Calu3 (cell line): ENCODE measurements at regions not wholly inside any gene's neighbourhood (a gene's known extent, or its start where the extent isn't known, plus 50 kb on each side); places are given as distances from the start of the nearest gene placed in this dataset.

Source experiments
- BruUV-seq: library from RNA; stranded (reverse); fragments of 400-500 nt; replicated peaks from 2 replicates; lab custom pipeline; 2021; lab: Mats Ljungman, UMichigan
- CTCF ChIA-PET: fragments of 300-600 bp; sonication (Branson Sonifier 250); formaldehyde crosslinking; loops from one replicate; lab custom pipeline; 2022; ENCODE audit warnings: antibody characterized with exemption; lab: Charles Lee
- DNase-seq: peaks from one replicate; pipeline ENCODE4 v3.0.0; 2022
- H3K27ac Mint-ChIP-seq: one replicate; pipeline ENCODE4 v1.8.0; 2022; ENCODE audit warnings: mixed read lengths; ENCODE audit not compliant: unreplicated experiment
- H3K27me3 Mint-ChIP-seq: one replicate; pipeline ENCODE4 v1.8.0; 2022; ENCODE audit warnings: mixed read lengths; ENCODE audit not compliant: unreplicated experiment
- H3K36me3 Mint-ChIP-seq: one replicate; pipeline ENCODE4 v1.8.0; 2022; ENCODE audit warnings: mild to moderate bottlenecking, moderate library complexity, mixed read lengths; ENCODE audit not compliant: insufficient read depth, unreplicated experiment
- H3K4me1 Mint-ChIP-seq: one replicate; pipeline ENCODE4 v1.8.0; 2022; ENCODE audit warnings: mild to moderate bottlenecking, low read depth, mixed read lengths; ENCODE audit not compliant: unreplicated experiment
- H3K4me3 Mint-ChIP-seq: one replicate; pipeline ENCODE4 v1.8.0; 2022; ENCODE audit warnings: mild to moderate bottlenecking, low read depth, moderate library complexity, mixed read lengths; ENCODE audit not compliant: unreplicated experiment
- H3K9me3 Mint-ChIP-seq: one replicate; pipeline ENCODE4 v1.8.0; 2022; ENCODE audit warnings: low read depth, mixed read lengths; ENCODE audit not compliant: unreplicated experiment
- CTCF ChIP-seq: fragments of 200-600 bp; IDR thresholded peaks from one replicate; pipeline ENCODE4 v1.8.0; 2022; ENCODE audit warnings: antibody characterized with exemption; ENCODE audit not compliant: unreplicated experiment
- intact Hi-C: fragments of 100-400 bp; cut with micrococcal nuclease; formaldehyde crosslinking; loops from one replicate; pipeline ENCODE4 v1.10.0; 2022; ENCODE audit not compliant: unreplicated experiment

DNA sequence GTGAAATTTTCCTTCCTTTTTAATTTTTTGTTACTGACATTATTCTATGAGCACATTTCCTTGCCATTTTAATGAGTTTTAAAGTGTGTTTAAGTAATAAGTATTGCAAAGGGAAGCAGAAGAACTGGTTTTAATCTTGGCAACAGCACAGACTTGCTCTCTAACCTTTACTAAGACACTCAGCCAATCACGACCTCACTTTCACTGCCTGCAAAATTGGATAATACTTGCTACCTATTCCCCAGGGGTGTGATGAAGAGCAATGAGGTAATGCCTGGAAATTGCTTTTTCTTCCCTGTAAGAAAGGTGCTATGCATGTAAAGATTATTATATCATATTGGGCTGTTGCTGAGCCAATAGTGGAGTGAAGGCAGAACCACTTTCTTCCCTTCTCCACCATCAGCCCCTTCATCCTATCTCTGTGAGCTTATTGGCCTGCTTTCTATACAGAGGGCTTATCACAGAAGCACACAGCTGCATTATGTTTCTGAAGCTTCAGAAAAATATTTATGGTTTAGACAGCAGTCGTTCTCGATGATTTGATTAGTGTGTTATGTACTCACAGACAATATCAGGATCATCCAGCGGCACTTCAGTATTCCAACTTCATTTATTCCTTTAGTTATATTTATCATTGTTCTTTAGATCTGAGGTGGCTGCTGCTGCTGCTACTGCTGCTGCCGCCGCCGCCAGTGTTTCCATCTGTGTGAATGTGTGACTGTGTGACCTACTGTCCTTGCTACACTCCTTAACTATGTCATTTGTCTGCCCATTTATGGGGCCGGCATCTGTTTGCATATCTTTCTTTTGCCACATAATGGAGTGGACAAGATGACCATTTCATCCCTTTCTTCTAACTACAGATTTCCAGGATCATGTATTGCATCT, 255.1 kb downstream of the C4orf33 start:
- intact Hi-C loops = loop anchor here (10.0 kb wide), 1 partner anchor 884 kb away; no protein-coding TSS in a partner anchor
- no peak overlapping the region for H3K27ac Mint-ChIP-seq
- no peak for DNase-seq
- no peak for TF ChIP-seq CTCF
- no peak overlapping the region for H3K4me3 Mint-ChIP-seq
- no peaks in the 10 kb centered on the region for H3K27me3 Mint-ChIP-seq
- H3K9me3 Mint-ChIP-seq = no peaks in the 10 kb centered on the region
- H3K4me1 Mint-ChIP-seq = peaks cover 10% of the 10 kb centered on the region
- BruUV-seq = no TSS peak
- no peaks in the 10 kb centered on the region for H3K36me3 Mint-ChIP-seq
- CTCF ChIA-PET = no interaction called here

- TF ChIP-seq CTCF = no peak
- H3K27me3 Mint-ChIP-seq = no peaks in the 10 kb centered on the region
- no peaks in the 10 kb centered on the region for H3K36me3 Mint-ChIP-seq
- no peaks in the 10 kb centered on the region for H3K9me3 Mint-ChIP-seq
- DNase-seq = no peak
- CTCF ChIA-PET = no interaction called here
- H3K4me1 Mint-ChIP-seq = peaks cover 10% of the 10 kb centered on the region
- BruUV-seq = no TSS peak
- H3K27ac Mint-ChIP-seq = no peak overlapping the region
- intact Hi-C loops = loop anchor here (10.0 kb wide), 1 partner anchor 882 kb away; no protein-coding TSS in a partner anchor
- no peak overlapping the region for H3K4me3 Mint-ChIP-seq
These were observed 256.5 kb downstream of the C4orf33 start for GRCh38 chr4:129352480-129352879.

DNA sequence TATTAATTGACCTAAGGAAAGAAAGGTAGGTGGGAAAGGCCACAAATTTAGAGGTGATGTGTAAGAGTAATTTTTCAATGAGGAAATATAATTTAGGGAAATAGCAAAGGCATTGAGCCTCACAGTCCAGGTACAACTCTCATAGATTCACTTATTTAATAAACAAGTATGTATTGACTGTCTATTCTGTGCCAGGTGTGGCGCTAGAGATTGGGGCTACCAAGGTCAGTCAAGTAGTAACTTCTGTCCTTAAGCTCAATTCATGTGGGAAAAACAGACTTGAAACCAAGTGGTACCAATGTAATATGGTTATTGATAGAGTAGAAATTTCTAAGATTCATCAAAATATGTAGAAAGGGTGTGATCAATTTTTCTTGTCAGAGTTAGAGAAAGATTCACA, 257.5 kb downstream of the C4orf33 start:
- no peak for DNase-seq
- intact Hi-C loops = loop anchor here (10.0 kb wide), 1 partner anchor 881 kb away; no protein-coding TSS in a partner anchor
- H3K4me3 Mint-ChIP-seq = no peak overlapping the region
- H3K9me3 Mint-ChIP-seq = no peaks in the 10 kb centered on the region
- TF ChIP-seq CTCF = no peak
- H3K4me1 Mint-ChIP-seq = peaks cover 12% of the 10 kb centered on the region
- CTCF ChIA-PET = no interaction called here
- no TSS peak for BruUV-seq
- no peaks in the 10 kb centered on the region for H3K27me3 Mint-ChIP-seq
- H3K27ac Mint-ChIP-seq = no peak overlapping the region
- H3K36me3 Mint-ChIP-seq = no peaks in the 10 kb centered on the region

DNA sequence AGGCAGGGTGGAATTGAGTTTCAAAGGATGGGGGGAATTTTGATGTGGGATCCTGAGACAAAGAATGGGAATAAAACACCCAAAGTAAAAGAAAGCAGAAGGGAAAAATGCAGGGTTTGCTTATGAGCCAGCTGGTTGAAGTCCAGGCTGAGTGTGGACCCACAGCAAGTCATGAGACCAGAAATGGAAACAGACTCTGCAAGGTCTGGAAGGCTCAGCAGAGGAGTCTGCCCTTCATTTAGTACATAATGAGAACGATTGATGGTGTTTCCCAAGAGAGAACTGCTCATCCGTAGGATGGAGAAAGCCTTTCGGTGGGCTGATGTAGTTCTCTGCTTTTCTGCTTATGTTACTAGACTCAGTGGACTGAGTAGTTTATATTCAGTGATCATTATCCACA, 259.1 kb downstream of the C4orf33 start:
- no peak for TF ChIP-seq CTCF
- no peak for DNase-seq
- CTCF ChIA-PET = no interaction called here
- intact Hi-C loops = loop anchor here (1.0 to 10.0 kb wide), 2 partner anchors 137 to 880 kb away; no protein-coding TSS in a partner anchor
- peaks cover 19% of the 10 kb centered on the region for H3K4me1 Mint-ChIP-seq
- no peaks in the 10 kb centered on the region for H3K9me3 Mint-ChIP-seq
- H3K27me3 Mint-ChIP-seq = peaks cover 4% of the 10 kb centered on the region
- H3K27ac Mint-ChIP-seq = no peak overlapping the region
- no peak overlapping the region for H3K4me3 Mint-ChIP-seq
- H3K36me3 Mint-ChIP-seq = no peaks in the 10 kb centered on the region
- BruUV-seq = no TSS peak
